ENCODE measurements at regions not wholly inside any gene's neighbourhood (a gene's known extent, or its start where the extent isn't known, plus 50 kb on each side); places are given as distances from the start of the nearest gene placed in this dataset.

GRCh38 chr1:185367218-185367617 lies 50.2 kb upstream of the IVNS1ABP start:
- no peak for TF ChIP-seq CTCF (IDR thresholded peaks at IDR 0.05)
- no peak for TF ChIP-seq POLR2A (IDR thresholded peaks at IDR 0.05)
